ENCODE measurements at regions not wholly inside any gene's neighbourhood (a gene's known extent, or its start where the extent isn't known, plus 50 kb on each side); places are given as distances from the start of the nearest gene placed in this dataset.
"Not testable (repeated sequence)": the region's sequence is repeated elsewhere in the genome, so short reads cannot be mapped to it uniquely, and the experiment has no call there.

DNA sequence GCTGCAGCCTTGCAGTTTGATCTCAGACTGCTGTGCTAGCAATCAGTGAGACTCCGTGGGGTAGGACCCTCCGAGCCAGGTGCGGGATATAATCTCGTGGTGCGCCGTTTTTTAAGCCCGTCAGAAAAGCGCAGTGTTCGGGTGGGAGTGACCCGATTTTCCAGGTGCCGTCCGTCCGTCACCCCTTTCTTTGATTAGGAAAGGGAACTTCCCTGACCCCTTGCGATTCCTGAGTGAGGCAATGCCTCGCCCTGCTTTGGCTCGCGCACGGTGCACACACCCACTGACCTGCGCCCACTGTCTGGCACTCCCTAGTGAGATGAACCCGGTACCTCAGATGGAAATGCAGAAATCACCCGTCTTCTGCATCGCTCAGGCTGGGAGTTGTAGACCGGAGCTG is 203.2 kb downstream of the SNCAIP start:
- not testable (repeated sequence) for DNase-seq

DNA sequence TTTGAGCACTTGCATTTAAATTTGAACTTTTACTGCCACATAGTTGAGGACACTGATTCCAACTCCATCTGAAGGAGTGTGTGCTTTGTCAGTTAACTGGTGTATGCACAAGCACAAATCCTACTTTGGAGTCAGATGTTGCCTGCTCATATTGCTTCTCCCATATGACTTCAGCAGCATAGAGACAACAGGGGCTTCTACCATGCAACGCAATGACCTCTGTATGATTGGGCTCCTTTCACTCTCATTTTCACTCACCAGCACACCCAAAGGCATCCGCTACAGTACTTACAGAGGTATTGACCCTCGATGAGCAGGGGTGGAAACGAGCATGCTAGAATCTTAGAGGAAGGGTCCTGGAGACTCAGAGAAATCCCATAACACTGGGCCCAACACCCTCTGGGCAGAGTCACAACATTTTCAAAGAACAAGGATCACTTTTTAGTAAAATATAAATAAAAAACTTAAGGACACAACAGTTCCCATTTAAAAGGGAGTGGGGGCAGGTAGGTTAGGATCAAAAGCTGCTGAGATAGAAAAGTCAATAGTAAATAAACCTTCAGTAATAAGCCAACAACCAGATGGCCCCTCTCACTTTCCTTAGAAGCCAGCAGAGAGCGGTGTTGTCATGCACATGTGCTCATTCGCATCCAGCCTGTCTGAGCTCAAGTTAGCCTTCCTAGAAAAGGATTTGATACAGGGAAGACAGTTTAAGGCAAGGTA is 203.8 kb downstream of the SNCAIP start:
- peak in 3 of 14 donors; percentile 0 to 5 (median 2) for DNase-seq

DNA sequence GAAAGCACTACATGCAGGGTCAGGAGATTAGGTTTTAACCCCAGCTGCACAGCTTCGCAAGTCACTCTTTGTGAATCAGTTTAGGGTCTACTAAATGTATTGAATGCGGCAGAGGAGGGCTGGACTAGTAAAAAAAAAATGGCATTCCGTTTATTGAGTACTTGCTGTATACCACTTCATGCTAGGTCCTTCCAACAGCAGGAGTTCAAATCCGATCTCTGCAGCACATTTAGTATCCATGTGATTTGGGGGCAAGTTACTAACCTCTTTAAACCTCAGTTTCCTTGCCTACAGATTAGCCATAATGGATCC is 204.4 kb downstream of the SNCAIP start:
- DNase-seq: no peak

DNA sequence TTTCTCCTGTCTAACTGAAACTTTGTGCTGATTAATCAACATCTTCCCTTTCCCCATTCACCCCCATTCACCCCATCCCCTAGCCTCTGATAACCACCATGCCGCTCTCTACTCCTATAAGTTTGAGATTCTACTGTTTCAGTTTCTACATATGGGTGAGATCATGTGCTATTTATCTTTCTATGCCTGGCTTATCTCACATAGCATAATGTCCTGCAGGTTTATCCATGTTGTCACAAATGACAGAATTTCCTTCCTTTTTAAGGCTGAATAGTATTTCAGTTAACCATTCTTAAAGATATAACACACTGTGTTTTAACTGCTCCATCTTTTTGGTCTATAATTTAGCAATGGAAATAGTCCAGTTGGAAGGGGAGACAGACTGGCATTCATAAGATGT is 205.1 kb downstream of the SNCAIP start:
- no peak for DNase-seq

DNA sequence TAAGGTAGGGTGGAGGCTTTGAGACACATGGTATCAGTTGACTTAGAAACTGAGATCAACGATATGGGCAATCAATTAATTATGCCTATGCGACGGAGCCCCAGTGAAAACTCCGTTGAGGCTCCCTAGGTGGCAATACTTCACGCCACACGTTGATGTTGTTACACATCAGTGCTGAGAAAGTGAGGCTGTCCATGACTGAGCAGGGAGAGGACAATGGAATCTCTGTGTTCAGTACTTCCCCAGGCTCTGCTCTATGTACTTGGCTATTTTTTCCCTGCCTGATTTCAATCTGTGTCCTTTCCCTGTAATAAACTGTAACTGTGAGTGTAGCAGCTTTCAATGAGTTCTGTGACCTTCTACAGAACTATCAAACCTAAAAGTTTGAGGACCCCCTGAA is 211.7 kb downstream of the SNCAIP start:
- no peak for DNase-seq

DNA sequence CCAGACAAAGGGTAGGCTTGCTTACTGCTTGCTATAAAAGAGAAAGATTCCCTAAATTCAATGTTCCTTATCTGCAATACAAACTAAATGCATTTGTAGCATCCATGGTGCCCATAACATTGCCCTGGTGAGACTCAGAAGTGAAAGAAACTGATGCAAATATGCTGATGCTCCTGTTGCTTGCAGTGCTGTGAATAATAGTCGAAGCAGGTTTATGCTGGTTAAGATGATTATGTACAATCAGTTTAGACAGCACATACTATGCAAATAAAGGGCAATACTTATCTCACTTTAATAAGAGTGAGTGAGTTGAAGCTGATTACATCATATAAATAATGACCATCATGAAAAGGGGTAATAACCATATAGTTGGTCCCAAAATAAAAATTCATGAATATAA is 215.5 kb downstream of the SNCAIP start:
- DNase-seq: no peak

DNA sequence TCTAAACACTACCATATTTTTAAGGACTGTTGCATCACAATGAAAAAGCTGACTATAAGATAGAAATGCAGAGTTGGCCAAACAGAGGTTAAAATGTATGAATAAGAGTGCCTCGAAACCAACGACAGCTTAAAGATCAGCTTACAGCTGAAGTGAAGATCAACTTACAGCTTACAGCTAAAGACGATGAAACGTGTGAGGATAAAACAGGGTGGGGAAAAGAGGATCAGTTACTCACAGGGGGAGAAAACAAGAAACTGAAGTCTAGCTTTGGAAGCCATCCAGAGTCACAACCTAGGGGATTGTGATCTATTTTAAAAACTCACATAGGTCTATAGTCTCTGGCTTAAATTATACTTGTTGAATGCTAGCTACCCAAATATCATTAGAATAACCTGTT is 220.0 kb downstream of the SNCAIP start:
- DNase-seq: no peak

DNA sequence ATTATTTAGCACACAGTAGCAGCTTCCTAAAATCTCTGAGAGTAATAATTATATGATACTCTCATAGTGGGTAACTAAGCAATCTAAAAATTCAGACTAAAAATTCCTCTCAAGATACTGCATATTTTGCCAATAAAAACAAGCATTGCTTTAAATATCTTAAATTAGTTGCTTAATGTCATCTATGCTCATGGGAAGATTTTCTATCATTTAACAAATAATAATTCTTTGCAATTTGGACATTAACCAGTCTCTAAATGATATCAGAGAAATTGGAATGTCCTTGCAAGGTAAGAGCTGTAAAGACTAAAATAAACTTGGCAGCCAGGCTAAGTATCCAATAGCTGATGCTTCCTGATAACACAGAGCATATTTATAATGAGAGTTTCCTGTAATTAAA is 221.8 kb downstream of the SNCAIP start:
- DNase-seq: no peak

DNA sequence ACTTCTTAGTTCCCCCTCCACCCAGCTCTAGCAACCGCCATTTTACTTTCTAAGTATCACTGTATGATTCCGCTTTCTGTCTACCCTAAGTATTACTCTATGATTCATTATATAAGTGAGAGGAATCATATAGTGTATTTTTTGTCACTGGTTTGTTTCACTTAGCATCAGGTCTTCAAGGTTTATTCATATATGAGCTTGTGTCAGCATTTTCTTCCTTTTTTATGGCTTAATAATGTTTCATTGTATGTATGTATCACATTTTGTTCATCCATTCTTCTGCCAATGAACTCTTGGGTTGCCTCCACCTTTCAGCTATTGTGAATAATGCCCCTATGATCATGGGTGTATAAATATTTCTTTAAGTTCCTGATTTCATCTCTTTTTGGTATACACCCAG is 222.8 kb downstream of the SNCAIP start:
- DNase-seq: no peak

DNA sequence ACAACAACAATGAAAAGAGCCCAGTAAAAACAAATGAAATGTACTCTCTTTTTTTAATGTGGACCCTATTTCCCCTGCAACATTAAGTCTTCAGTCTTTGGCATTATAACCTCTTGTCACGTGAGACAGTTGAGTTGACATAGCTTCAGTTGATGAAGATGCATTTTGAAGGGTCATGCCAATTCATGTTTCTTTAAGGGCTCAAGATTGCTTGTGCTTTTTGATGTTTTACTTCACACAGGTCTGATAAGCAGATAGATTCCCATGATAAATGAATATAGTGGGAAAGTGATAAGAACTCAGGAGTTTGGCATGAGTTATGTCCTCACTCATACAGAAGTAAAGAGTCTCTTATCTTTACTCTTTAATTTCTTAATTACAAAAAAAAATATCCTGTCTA is 229.4 kb downstream of the SNCAIP start:
- no peak for DNase-seq

DNA sequence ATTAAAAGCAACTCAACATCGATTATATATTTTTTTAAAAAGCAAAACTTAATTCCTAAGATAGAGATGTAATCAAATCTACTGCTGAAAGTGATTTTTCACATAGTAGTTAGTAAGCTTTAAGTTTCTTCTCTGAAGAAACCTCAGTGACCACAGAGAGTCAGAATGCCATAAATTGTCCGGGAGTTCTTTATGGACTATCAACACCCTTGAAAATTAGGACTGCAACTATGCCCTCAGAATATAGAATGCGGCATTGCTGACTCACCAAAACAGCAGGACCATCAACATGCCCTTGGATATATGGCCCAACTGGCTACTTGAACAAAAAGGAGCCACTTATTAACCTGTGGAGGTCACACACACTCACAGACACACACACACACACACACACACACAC is 228.9 kb upstream of the SNX2 start:
- DNase-seq: no peak

DNA sequence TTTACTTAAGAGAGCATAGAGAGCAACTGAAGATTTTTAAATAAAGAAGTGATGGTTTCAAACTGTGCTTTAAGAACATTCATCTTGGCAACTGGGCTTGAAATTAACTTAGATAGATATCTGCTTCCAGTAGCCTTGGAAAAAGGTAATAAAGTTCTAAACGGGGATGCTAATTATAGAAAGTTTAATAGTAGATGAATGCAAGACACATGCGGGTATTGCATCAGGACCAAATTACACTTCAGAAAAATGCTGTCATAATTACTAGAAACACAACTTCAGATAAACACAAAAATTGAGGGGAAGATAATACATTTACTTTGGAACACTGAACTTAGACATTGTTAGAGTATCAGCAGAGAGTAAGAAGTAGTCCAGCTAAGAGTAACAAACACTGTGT is 227.7 kb upstream of the SNX2 start:
- DNase-seq: no peak

DNA sequence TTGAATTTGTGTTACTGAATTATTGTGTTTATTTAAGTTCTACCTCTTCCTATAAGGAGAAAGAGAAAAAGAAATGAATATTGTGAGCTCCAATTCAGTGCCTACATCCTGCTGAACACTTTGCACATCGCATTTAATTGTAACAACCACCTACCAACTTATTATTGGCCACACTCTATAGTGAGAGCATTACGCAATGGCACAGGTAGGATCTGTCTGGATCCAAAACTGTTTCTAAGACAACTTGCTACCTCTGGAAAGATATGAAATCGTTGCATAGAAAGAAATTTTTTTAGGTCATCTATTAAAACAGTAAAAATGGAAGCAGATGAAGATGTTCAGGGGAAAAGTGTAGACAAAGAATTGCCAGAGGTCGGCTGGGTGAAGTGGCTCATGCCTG is 227.2 kb upstream of the SNX2 start:
- no peak for DNase-seq

DNA sequence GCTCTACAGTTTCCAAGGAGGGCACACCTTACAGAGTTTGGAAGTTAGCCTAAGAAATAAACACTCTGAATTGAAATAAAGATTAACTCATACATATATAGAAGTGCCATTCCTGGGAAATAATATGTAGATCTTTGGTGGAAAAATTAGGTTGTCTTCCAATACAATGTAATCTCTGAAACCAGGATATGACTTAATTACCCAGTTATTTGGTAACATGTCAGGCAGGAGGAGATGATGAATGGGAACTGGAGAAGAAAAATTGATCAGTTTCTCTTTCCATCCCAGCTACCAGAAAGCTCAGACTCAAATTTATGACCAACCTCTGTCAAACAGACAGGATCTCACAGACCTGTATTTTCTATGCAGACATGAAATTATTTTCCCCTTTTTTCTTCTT is 215.2 kb upstream of the SNX2 start:
- DNase-seq: no peak

DNA sequence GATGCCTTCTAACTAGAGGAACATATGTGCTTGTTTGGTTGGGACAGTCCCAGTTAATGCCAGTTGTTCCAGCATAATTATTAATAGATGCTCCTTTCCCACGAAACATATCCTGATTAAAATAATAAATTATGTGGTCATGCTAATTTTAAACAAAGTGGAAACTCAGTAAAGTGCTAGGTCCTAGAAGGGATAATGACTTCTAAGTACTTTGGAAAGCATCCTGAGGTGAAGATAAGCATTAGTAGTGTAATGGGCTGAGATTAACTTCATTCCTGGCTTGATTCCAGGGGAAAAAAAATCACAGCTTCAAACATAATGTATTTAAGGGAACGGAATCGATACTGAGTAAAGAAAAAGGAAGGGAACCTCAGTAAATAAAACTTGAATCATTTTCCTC is 213.7 kb upstream of the SNX2 start:
- DNase-seq: no peak

DNA sequence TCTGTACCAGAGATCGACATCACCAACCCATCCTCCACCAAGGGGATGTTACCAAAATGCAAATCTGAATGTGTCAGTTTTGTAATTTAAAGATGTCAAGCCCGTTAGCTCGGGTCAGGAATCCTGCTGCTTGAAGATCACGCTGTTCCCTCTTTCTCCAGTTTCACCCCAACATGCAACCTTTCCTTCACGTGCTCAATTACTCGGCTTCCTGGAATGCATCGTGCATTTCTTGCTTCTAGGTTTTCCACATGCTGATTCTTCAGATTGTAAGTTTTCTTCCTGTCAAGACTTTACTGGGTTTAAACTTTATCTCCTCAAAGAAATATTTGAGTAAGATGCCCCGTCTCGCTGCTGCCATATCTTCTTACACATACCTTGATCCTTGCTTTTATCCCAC is 209.5 kb upstream of the SNX2 start:
- DNase-seq: no peak

DNA sequence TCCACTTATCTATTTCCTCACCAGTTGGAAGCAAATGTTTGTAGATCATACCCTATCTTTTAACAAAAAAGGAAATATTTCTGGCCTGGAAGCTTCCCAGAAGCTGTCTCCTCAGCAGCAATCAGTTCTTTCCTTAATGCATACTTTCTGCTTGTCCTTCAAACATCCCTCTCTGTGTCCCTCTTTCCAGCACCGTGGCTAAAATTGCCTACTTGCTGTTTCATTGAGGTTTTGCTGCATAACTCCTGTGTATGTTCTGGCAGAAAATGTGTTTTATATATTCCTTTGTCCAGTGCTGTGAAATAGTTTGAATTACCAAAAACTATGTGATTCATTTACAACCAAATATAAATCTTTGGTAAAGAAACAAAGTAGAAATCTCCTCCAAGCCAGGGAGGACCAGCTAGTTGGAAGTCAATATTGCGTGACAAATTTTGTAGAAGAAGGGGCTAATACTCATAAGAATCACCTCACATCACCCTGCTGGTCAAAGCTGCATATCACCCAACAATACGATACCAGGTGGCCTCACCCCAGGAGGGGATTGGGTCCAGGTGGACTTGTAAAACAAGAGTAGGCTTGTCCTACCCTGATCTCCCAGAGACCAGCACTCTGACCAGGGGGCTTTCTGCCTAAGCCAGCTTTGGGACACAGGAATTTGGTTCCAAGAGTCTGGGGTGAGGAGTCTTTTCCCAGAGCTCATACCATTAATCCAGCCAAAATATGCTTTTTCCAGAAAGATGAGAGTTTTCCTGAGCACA is 198.4 kb upstream of the SNX2 start:
- DNase-seq: no peak

DNA sequence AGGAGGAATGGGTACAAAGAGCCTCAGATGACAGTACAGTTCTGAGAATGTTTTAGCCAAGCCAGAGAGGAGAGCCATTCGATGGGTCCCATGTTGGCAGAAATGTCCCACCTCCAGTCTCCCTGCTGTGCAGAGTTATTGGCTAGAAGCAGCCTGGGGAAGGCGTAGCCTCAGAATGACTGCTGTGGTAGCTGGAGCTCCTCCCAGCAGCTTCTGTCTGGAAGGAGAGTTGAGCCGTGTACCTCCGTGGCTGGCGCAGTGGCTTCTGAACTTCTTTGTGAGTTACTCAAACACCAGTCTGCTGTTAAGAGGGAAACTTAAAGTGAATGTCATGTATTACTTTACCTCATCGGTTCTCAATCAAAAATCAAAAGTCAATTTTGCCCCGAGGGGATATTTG is 193.3 kb upstream of the SNX2 start:
- no peak for DNase-seq

DNA sequence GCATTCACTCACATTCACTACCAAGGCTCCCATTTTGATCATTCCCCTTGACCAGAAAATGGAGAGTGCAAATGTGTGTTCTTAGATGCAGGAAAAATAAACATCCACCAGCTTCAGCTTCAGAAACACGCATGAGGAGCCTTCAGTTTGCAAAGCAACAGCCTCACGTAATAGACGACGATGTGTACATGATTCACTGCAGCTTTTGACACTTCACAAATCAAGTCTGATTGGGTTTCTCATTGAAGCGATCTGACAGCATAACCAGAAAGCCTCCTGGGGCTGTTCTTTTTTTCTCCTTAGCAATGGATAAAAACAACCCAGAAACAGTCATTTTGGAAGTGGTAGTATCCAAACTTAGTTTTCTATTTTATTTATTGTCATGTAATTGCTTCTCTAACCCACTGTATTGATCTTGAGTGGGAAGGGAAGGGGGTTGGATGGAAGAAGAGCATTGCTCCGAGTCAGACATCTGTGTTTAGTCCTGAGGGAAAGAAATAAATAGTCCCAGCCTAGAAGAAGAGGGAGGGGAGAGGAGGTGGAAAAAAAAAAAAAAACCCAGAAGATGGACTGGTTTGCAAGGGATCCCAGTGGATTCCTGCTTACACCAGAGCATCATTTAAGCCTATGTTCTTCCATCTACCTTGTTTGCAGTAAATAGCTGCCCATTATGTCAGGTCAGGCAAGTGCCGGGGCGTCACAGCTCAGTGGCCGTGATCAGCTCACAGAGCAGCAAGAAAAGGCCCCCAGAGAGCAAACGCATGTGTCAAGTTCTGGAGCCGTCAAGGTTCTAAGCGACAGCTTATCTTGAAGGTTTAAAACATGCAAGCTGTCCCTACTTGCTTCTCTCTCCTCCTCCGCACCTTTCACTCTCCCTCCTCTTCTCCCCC is 190.2 kb upstream of the SNX2 start:
- no peak for DNase-seq

DNA sequence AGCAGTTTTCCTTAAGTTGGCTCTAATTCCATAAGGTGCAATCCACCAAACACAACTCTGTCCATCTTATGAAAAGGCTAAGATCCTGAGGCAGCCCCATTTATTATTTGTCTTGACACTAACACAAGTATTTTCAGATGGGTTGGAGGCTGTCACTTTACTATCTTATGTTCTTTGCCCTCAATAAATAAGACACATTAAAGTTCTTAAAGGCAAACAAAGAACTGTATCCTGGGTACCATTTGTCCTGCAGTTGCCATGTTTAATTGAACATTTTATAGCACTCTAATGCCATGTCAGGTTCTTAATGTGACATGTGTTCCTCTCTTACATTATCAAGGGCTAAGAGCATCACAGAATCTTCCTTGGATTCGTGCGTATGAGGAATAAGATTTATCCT is 189.5 kb upstream of the SNX2 start:
- DNase-seq: no peak

DNA sequence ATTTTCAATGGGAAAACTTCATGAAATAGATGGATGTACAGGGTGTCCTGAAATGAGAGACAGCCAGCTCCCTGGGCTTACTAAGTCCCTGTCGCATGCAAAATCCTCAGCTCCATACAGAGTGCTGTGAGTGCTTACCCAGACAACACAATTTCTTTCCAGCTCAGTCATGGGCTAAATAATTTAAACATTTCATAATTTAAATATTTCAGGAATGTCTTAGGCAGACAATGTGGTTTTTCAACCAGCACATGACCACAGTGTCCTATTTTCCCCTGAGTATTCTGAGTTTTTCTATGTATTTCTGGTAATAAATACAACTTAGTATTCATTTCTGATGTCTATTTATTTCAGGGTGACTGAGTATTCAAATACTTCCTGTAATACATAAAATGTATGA is 188.5 kb upstream of the SNX2 start:
- no peak for DNase-seq

DNA sequence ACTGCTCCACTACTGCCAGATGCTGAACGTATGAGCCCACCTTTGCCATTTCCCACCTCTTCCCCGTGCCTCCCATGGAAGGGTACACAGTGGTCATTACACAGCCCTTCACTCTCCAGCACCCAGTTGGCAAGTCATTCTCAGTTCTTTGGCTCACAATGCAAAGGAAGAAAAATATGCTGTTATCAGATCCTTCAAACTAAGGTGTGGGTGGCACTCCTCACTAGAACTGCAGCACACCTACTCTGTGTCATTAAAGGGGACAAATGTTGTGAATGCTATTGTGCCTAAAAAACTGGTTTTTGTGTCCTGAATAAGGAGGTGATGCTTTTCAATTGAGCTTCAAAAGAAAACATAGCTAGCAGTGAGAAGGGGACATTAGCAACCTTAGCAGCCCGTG is 183.1 kb upstream of the SNX2 start:
- DNase-seq: no peak

DNA sequence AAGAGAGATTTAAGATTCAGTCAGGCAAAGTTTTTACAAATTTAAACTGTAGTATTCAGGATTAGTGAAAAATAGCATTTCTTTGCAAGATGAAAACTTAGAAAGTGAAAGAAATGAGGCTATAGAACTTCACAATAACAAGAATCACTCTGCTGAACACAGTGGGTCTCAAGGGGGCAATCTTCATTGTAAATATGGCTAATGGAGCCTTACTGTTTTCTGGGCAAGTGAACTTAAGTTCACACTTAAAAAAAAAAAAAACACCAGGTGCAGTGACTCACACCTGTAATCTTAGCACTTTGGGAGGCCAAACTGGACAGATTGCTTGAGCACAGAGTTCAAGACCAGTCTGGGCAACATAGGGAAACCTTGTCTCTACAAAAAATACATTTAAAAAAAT is 175.9 kb upstream of the SNX2 start:
- no peak for DNase-seq

DNA sequence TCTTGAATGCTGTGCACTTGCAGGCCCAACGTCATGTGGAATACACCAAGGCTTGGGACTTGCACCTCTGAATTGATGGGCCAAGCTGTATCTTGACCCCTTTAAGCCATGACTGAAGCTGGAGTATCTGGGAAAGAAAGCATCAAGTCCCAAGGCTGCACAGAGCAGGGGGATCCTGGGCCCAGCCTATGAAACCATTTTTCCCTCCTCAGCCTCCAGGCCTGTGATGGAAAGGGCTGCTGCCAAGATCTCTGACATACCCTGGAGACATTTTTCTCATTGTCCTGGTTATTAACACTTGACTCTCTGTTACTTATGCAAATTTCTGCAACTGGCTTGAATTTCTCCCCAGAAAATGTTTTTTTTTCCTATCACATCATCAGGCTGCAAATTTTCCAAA is 174.0 kb upstream of the SNX2 start:
- no peak for DNase-seq
